Loucy (cell line): ENCODE measurements at regions not wholly inside any gene's neighbourhood (a gene's known extent, or its start where the extent isn't known, plus 50 kb on each side); places are given as distances from the start of the nearest gene placed in this dataset.

ENCODE experiments used
- H2AFZ ChIP-seq: fragments of 200-600 bp; sonication (generic); 2 replicates; pipeline ENCODE4 v1.6.0; 2016; ENCODE audit warnings: antibody characterized with exemption, mild to moderate bottlenecking, low read length, moderate library complexity
- H3F3A ChIP-seq: fragments of 200-600 bp; 2 replicates; pipeline ENCODE4 v1.6.0; 2016; ENCODE audit warnings: antibody characterized with exemption, low read depth, mild to moderate bottlenecking
- H3K27me3 ChIP-seq: fragments of 200-600 bp; sonication (generic); 2 replicates; pipeline ENCODE4 v1.6.1; 2014; ENCODE audit warnings: low read length, mild to moderate bottlenecking; ENCODE audit not compliant: insufficient read depth, poor library complexity, severe bottlenecking
- H3K36me3 ChIP-seq: fragments of 200-600 bp; sonication (generic); 2 replicates; pipeline ENCODE4 v1.6.1; 2016; ENCODE audit warnings: low read length; ENCODE audit not compliant: insufficient read depth
- H3K4me1 ChIP-seq: fragments of 200-600 bp; sonication (generic); 2 replicates; pipeline ENCODE4 v1.5.1; 2014; ENCODE audit warnings: low read length, mild to moderate bottlenecking; ENCODE audit not compliant: insufficient read depth, poor library complexity, severe bottlenecking
- H3K4me2 ChIP-seq: fragments of 200-600 bp; sonication (generic); 2 replicates; pipeline ENCODE4 v1.6.0; 2014; ENCODE audit warnings: antibody characterized with exemption, low read length, low read depth, mild to moderate bottlenecking; ENCODE audit not compliant: poor library complexity, severe bottlenecking
- H3K4me3 ChIP-seq: fragments of 200-600 bp; sonication (generic); 2 replicates; pipeline ENCODE4 v1.5.1; 2014; ENCODE audit warnings: low read length, mild to moderate bottlenecking, mixed read lengths; ENCODE audit not compliant: poor library complexity, severe bottlenecking
- H3K79me2 ChIP-seq: fragments of 200-600 bp; sonication (generic); 2 replicates; pipeline ENCODE4 v1.6.1; 2014; ENCODE audit warnings: low read length; ENCODE audit not compliant: insufficient read depth
- H3K9ac ChIP-seq: fragments of 200-600 bp; sonication (generic); 2 replicates; pipeline ENCODE4 v1.6.0; 2014; ENCODE audit warnings: mild to moderate bottlenecking, low read depth, low read length, moderate library complexity; ENCODE audit not compliant: poor library complexity, severe bottlenecking
- H3K9me2 ChIP-seq: fragments of 200-600 bp; sonication (generic); replicated peaks from 2 replicates; pipeline ENCODE4 v1.6.1; 2016; ENCODE audit warnings: low read depth, low read length, mixed read lengths
- H3K9me3 ChIP-seq: fragments of 200-600 bp; sonication (generic); 2 replicates; pipeline ENCODE4 v1.6.1; 2014; ENCODE audit warnings: mild to moderate bottlenecking, antibody characterized with exemption, low read length, low read depth; ENCODE audit not compliant: insufficient read depth
- H4K20me1 ChIP-seq: fragments of 200-600 bp; sonication (generic); 2 replicates; pipeline ENCODE4 v1.6.0; 2014; ENCODE audit warnings: antibody characterized with exemption, low read length, mild to moderate bottlenecking; ENCODE audit not compliant: insufficient read depth, poor library complexity, severe bottlenecking
- CTCF ChIP-seq: fragments of 200-600 bp; sonication (generic); conservative IDR thresholded peaks from 2 replicates; pipeline ENCODE4 v1.5.1; 2014; ENCODE audit warnings: mild to moderate bottlenecking, antibody characterized with exemption, low read length
- EZH2phosphoT487 ChIP-seq: fragments of 200-600 bp; IDR thresholded peaks from 2 replicates; pipeline ENCODE4 v1.6.1; 2018; ENCODE audit warnings: antibody characterized with exemption, mild to moderate bottlenecking, moderate library complexity, borderline replicate concordance

- no peaks in the 10 kb centered on the region for H3K36me3 ChIP-seq
- H3K4me1 ChIP-seq, result no peaks in the 10 kb centered on the region
- no peaks in the 10 kb centered on the region for H4K20me1 ChIP-seq
- H3F3A ChIP-seq, result no peaks in the 10 kb centered on the region
- no peaks in the 10 kb centered on the region for H3K9me2 ChIP-seq
- TF ChIP-seq EZH2phosphoT487, result no peak
- TF ChIP-seq CTCF, result no peak
- peaks cover 12% of the 10 kb centered on the region; the same call in 1 of the 2 replicates for H3K9me3 ChIP-seq
- no peaks in the 10 kb centered on the region for H3K27me3 ChIP-seq
- H2AFZ ChIP-seq, result no peak overlapping the region
- no peak overlapping the region for H3K4me3 ChIP-seq
- H3K79me2 ChIP-seq, result no peaks in the 10 kb centered on the region
- H3K4me2 ChIP-seq, result no peak overlapping the region
- no peak overlapping the region for H3K9ac ChIP-seq
These were observed 216.9 kb downstream of the CTTN start for GRCh38 chr11:70615036-70615875.

GRCh38 chr11:70616317-70616716 lies 218.0 kb downstream of the CTTN start:
- no peak overlapping the region for H3K4me3 ChIP-seq
- peaks cover 17% of the 10 kb centered on the region; the same call in 1 of the 2 replicates for H3K9me3 ChIP-seq
- H3K4me1 ChIP-seq, result no peaks in the 10 kb centered on the region
- no peak overlapping the region for H3K9ac ChIP-seq
- H2AFZ ChIP-seq, result no peak overlapping the region
- no peaks in the 10 kb centered on the region for H3K79me2 ChIP-seq
- no peaks in the 10 kb centered on the region for H4K20me1 ChIP-seq
- H3K4me2 ChIP-seq, result no peak overlapping the region
- no peaks in the 10 kb centered on the region for H3K27me3 ChIP-seq
- no peaks in the 10 kb centered on the region for H3F3A ChIP-seq
- no peak for TF ChIP-seq EZH2phosphoT487
- no peak for TF ChIP-seq CTCF
- H3K36me3 ChIP-seq, result no peaks in the 10 kb centered on the region
- H3K9me2 ChIP-seq, result no peaks in the 10 kb centered on the region

GRCh38 chr11:70616938-70617654 lies 218.8 kb downstream of the CTTN start:
- Histone ChIP-seq H4K20me1 (no peaks in the 10 kb centered on the region), H3K9ac (no peak overlapping the region), H3F3A (no peaks in the 10 kb centered on the region), H3K4me1 (no peaks in the 10 kb centered on the region), H3K9me3 (peaks cover 20% of the 10 kb centered on the region; the same call in 1 of the 2 replicates), H3K9me2 (no peaks in the 10 kb centered on the region), H3K4me3 (no peak overlapping the region), H3K4me2 (no peak overlapping the region), H3K79me2 (no peaks in the 10 kb centered on the region), H3K36me3 (no peaks in the 10 kb centered on the region), H3K27me3 (no peaks in the 10 kb centered on the region), H2AFZ (no peak overlapping the region)
- TF ChIP-seq CTCF (no peak), EZH2phosphoT487 (no peak)
